ENCODE measurements at regions not wholly inside any gene's neighbourhood (a gene's known extent, or its start where the extent isn't known, plus 50 kb on each side); places are given as distances from the start of the nearest gene placed in this dataset.

GRCh38 chr3:117277816-117278215, 568.2 kb downstream of the TUSC7 start:
- Histone ChIP-seq H3K9me3 (ENCODE audit: low read depth, low read length) (no peaks in the 10 kb centered on the region), H3K4me1 (ENCODE audit: insufficient read depth, low read length) (no peaks in the 10 kb centered on the region), H3K4me3 (ENCODE audit: low read length) (no peak overlapping the region), H3K27me3 (ENCODE audit: insufficient read depth, low read length) (no peaks in the 10 kb centered on the region)

DNA sequence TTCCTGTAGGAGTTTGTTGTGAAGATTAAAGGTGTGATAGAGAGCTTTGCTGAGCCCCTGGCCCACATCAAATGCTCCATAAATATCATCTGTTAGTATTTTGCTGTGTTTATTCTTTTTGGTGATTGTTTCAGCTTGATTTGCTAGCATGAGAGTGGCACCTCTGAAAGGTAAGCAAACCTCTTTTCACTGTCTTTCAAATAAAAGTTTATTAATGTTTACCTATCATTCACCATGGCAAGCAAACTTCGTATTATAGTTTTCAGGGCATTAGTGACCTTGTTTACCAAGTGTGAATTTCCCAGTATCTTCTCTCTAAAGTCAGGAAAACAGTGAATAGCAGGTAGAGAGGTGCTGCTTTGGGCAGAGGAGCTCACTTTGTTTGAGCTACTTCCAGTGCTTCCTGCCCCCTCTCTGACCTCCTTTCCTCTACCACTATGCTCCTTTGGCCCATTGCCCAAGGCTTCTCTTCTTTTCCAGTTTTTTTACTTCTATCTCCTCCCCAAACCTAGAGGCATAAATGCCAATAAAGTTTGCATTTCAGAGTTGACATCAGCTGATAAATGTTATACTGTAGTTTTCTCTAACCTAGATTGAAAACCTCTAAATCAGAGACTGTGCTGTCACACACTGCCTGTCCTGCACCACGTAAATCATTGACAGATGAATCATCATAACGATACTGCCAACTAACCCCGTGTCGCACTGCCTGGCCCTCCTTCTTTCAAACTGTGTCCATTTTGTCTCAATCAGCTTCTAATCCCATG, 569.0 kb downstream of the TUSC7 start:
- Histone ChIP-seq H3K4me1 (ENCODE audit: insufficient read depth, low read length) (no peaks in the 10 kb centered on the region), H3K27me3 (ENCODE audit: insufficient read depth, low read length) (no peaks in the 10 kb centered on the region), H3K9me3 (ENCODE audit: low read depth, low read length) (no peaks in the 10 kb centered on the region), H3K4me3 (ENCODE audit: low read length) (no peak overlapping the region)

DNA sequence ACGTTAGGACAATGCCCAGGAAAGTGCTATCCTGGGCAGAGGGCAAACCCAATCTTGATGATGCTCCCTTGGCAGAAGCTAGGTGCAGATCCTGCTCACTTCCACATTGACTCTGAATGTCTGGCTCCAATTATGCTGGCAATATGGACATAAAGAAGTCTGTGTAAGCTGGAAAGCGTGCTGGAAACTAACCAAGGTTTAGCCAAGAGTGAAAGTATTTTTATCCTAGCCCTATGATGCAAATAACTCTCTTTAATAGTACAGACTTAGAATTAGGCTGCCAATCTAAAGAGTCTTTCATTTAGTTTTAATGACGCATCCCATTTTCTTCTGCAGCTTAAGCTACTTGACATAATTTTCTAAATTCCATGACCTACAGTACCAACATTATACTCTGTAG, 571.8 kb downstream of the TUSC7 start:
- H3K4me1 ChIP-seq (ENCODE audit: insufficient read depth, low read length) = no peaks in the 10 kb centered on the region
- no peak overlapping the region for H3K4me3 ChIP-seq (ENCODE audit: low read length)
- no peaks in the 10 kb centered on the region for H3K27me3 ChIP-seq (ENCODE audit: insufficient read depth, low read length)
- no peaks in the 10 kb centered on the region for H3K9me3 ChIP-seq (ENCODE audit: low read depth, low read length)

DNA sequence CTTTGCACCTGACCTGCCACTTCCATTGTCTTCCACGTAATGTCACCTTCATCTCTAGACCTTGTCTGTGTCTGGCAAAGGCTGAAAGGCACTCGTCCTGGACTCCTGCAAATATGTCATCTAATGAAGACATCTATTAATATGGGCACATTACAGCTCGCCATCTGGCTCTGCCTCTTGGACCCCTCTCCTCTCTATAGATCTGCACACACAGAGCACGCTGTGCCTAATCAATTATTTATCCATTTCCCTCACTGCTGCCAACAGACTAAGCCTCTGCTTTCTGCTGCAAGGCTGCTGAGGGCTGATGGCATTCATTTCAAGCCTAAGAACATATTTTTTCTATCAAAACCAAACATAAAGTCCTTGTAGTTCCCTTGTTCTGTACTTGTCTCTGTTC, 573.0 kb downstream of the TUSC7 start:
- Histone ChIP-seq H3K4me1 (ENCODE audit: insufficient read depth, low read length) (no peaks in the 10 kb centered on the region), H3K27me3 (ENCODE audit: insufficient read depth, low read length) (no peaks in the 10 kb centered on the region), H3K9me3 (ENCODE audit: low read depth, low read length) (no peaks in the 10 kb centered on the region), H3K4me3 (ENCODE audit: low read length) (no peak overlapping the region)

GRCh38 chr3:117285737-117286136, 576.2 kb downstream of the TUSC7 start:
- H3K9me3 ChIP-seq (ENCODE audit: low read depth, low read length) = no peaks in the 10 kb centered on the region
- no peak overlapping the region for H3K4me3 ChIP-seq (ENCODE audit: low read length)
- no peaks in the 10 kb centered on the region for H3K27me3 ChIP-seq (ENCODE audit: insufficient read depth, low read length)
- no peaks in the 10 kb centered on the region for H3K4me1 ChIP-seq (ENCODE audit: insufficient read depth, low read length)

- no peaks in the 10 kb centered on the region for H3K27me3 ChIP-seq (ENCODE audit: insufficient read depth, low read length)
- no peaks in the 10 kb centered on the region for H3K4me1 ChIP-seq (ENCODE audit: insufficient read depth, low read length)
Observed at GRCh38 chr3:117286488-117286887, 576.9 kb downstream of the TUSC7 start.

DNA sequence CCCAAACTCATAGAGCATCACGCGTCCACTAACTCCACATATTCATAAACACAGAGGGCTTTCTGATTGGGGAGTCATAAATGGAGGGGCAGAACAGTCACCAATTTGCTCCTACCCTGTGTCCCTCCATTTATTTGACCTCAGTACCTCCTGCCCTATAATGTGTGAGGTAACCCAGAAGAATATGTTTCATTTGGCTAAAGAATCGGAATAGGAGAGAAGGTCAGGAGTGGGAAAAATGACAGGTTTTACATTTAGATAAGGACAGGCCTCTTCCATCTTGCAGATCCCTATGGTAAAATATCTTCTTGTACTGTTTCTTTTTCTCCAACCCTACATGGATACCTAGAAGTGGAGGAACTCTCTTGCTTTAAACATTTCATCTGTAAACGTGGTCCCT, 578.0 kb downstream of the TUSC7 start:
- Histone ChIP-seq H3K4me3 (ENCODE audit: low read length) (no peak overlapping the region), H3K9me3 (ENCODE audit: low read depth, low read length) (no peaks in the 10 kb centered on the region), H3K4me1 (ENCODE audit: insufficient read depth, low read length) (no peaks in the 10 kb centered on the region), H3K27me3 (ENCODE audit: insufficient read depth, low read length) (no peaks in the 10 kb centered on the region)

More at GRCh38 chr3:117286488-117286887, 576.9 kb downstream of the TUSC7 start:
- H3K4me3 ChIP-seq (ENCODE audit: low read length) = no peak overlapping the region
- H3K9me3 ChIP-seq (ENCODE audit: low read depth, low read length) = no peaks in the 10 kb centered on the region

- H3K27me3 ChIP-seq (ENCODE audit: insufficient read depth, low read length) = no peaks in the 10 kb centered on the region
- no peaks in the 10 kb centered on the region for H3K9me3 ChIP-seq (ENCODE audit: low read depth, low read length)
- H3K4me3 ChIP-seq (ENCODE audit: low read length) = no peak overlapping the region
- no peaks in the 10 kb centered on the region for H3K4me1 ChIP-seq (ENCODE audit: insufficient read depth, low read length)
Observed at GRCh38 chr3:117291476-117291875, 581.9 kb downstream of the TUSC7 start.

DNA sequence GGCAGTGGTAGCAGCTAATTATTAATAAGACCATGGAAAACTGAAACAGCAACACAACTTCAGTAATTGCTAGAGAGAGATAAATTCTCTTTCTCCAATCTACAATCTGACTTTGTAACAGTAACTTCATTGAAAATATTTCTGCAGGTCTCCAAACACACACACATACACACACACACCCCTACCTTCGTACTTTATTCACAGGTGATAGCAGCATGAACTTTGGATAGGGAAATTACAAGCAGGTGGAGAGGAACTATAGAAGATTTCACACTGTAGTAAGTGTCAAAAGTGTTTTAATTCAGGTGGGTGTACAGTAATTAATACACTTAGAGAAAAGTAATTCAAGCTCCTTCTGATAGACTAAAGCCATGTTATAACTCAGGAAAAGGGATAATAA, 587.5 kb downstream of the TUSC7 start:
- Histone ChIP-seq H3K27me3 (ENCODE audit: insufficient read depth, low read length) (no peaks in the 10 kb centered on the region), H3K4me3 (ENCODE audit: low read length) (no peak overlapping the region), H3K9me3 (ENCODE audit: low read depth, low read length) (no peaks in the 10 kb centered on the region), H3K4me1 (ENCODE audit: insufficient read depth, low read length) (no peaks in the 10 kb centered on the region)

DNA sequence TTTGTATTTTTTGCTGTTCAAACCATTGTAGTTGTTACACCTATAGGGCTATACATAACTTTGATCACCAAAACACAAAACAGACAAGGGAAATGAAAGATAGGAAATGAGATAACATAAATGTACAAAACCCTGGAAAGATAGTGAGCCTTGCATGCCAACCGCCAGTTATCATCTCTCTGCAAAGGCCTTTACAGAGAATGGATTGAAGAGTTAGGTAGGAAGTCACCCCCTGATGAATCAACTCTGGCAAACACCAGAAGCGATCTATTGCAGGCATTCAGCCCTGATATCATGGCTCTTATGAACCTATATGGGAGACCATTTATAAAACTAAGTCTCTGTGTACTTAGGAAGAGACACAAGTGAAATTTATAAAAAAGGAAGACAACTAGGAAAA, 588.0 kb downstream of the TUSC7 start:
- H3K4me3 ChIP-seq (ENCODE audit: low read length) = no peak overlapping the region
- H3K9me3 ChIP-seq (ENCODE audit: low read depth, low read length) = no peaks in the 10 kb centered on the region
- H3K4me1 ChIP-seq (ENCODE audit: insufficient read depth, low read length) = no peaks in the 10 kb centered on the region
- no peaks in the 10 kb centered on the region for H3K27me3 ChIP-seq (ENCODE audit: insufficient read depth, low read length)

DNA sequence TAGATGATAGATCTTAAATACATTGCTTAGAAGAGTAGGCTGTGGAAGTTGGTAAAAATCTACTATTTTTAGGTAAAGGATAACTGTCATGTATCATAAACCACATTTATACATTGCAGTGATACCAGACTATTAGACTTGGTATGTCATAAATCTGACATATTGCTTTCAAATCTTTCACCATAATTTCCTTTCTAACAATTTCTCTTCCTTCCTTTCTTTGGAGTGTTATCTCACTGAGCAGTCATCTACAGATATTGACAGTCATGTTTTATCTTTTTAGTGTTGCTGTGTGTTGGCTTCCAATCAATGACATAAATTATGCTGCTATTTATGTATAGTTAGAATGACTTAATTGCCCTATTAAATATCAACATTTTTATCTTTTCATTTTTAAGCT, 588.7 kb downstream of the TUSC7 start:
- Histone ChIP-seq H3K27me3 (ENCODE audit: insufficient read depth, low read length) (no peaks in the 10 kb centered on the region), H3K4me1 (ENCODE audit: insufficient read depth, low read length) (no peaks in the 10 kb centered on the region), H3K4me3 (ENCODE audit: low read length) (no peak overlapping the region), H3K9me3 (ENCODE audit: low read depth, low read length) (no peaks in the 10 kb centered on the region)

GRCh38 chr3:117302428-117302827, 592.8 kb downstream of the TUSC7 start:
- H3K4me3 ChIP-seq (ENCODE audit: low read length) = no peak overlapping the region
- H3K27me3 ChIP-seq (ENCODE audit: insufficient read depth, low read length) = no peaks in the 10 kb centered on the region
- H3K4me1 ChIP-seq (ENCODE audit: insufficient read depth, low read length) = no peaks in the 10 kb centered on the region
- no peaks in the 10 kb centered on the region for H3K9me3 ChIP-seq (ENCODE audit: low read depth, low read length)

GRCh38 chr3:117303443-117303842, 593.9 kb downstream of the TUSC7 start:
- Histone ChIP-seq H3K9me3 (ENCODE audit: low read depth, low read length) (no peaks in the 10 kb centered on the region), H3K4me3 (ENCODE audit: low read length) (no peak overlapping the region), H3K27me3 (ENCODE audit: insufficient read depth, low read length) (no peaks in the 10 kb centered on the region), H3K4me1 (ENCODE audit: insufficient read depth, low read length) (no peaks in the 10 kb centered on the region)

- H3K4me1 ChIP-seq (ENCODE audit: insufficient read depth, low read length) = no peaks in the 10 kb centered on the region
- no peaks in the 10 kb centered on the region for H3K9me3 ChIP-seq (ENCODE audit: low read depth, low read length)
- no peaks in the 10 kb centered on the region for H3K27me3 ChIP-seq (ENCODE audit: insufficient read depth, low read length)
- no peak overlapping the region for H3K4me3 ChIP-seq (ENCODE audit: low read length)
Observed at GRCh38 chr3:117304681-117305080, 595.1 kb downstream of the TUSC7 start.

- H3K27me3 ChIP-seq (ENCODE audit: insufficient read depth, low read length) = no peaks in the 10 kb centered on the region
- H3K9me3 ChIP-seq (ENCODE audit: low read depth, low read length) = no peaks in the 10 kb centered on the region
- H3K4me1 ChIP-seq (ENCODE audit: insufficient read depth, low read length) = no peaks in the 10 kb centered on the region
- H3K4me3 ChIP-seq (ENCODE audit: low read length) = no peak overlapping the region
Observed at GRCh38 chr3:117305681-117306080, 596.1 kb downstream of the TUSC7 start.

GRCh38 chr3:117306299-117306698, 596.7 kb downstream of the TUSC7 start:
- Histone ChIP-seq H3K4me1 (ENCODE audit: insufficient read depth, low read length) (no peaks in the 10 kb centered on the region), H3K9me3 (ENCODE audit: low read depth, low read length) (no peaks in the 10 kb centered on the region), H3K27me3 (ENCODE audit: insufficient read depth, low read length) (no peaks in the 10 kb centered on the region), H3K4me3 (ENCODE audit: low read length) (no peak overlapping the region)

Data from mononuclear cell (primary cell).